ENCODE measurements at regions not wholly inside any gene's neighbourhood (a gene's known extent, or its start where the extent isn't known, plus 50 kb on each side); places are given as distances from the start of the nearest gene placed in this dataset.

DNA sequence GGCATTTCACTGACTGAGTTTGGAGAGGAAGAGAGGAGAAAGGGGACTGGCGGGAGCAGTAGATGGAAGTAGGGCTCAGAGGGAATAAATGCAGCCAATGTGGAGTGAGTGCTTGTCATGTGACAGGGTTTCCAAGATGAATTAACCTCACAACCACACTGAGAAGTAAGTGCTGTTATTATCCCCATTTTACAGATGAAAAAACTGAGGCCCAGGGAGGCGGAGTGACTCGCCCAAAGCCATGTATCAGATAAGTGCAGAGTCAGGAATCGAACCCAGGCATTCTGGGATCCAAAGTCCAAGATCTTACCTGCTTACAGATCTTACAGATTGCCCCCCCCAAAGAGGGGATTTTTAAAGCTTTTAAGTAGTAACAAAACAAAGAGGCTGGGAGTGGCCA, 207.2 kb downstream of the SHQ1 start:
- DNase-seq (ENCODE audit: low read depth in 1 of 2, low spot score in 1 of 2) (no peak), FAIRE-seq (no peak), ATAC-seq (no peak)
- 43% methylated on average over 4 of the region's 4 CpGs for WGBS (ENCODE audit: missing lambda C conversion rate)
- Histone ChIP-seq H3K4me2 (no peak overlapping the region), H3K4me1 (0 out of 3 replicates have a peak, but pooled peaks cover 4% of the 10 kb centered on the region), H3K4me3 (no peak overlapping the region), H3K27ac (no peak overlapping the region), H3K9me3 (0 out of 3 replicates have a peak, but pooled peaks cover 2% of the 10 kb centered on the region)
- ChIA-PET POLR2A (no interaction called here), CTCF (interaction anchor here (2.0 kb wide), 1 partner anchor 9 kb away, joined by 5 read pairs; no protein-coding TSS in a partner anchor)
- TF ChIP-seq, protein P1, sequence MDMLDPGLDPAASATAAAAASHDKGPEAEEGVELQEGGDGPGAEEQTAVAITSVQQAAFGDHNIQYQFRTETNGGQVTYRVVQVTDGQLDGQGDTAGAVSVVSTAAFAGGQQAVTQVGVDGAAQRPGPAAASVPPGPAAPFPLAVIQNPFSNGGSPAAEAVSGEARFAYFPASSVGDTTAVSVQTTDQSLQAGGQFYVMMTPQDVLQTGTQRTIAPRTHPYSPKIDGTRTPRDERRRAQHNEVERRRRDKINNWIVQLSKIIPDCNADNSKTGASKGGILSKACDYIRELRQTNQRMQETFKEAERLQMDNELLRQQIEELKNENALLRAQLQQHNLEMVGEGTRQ (IDR thresholded peaks at IDR 0.05): no peak
- TF ChIP-seq HOXA7 (CRISPR knock-in tag; IDR thresholded peaks at IDR 0.05) (no peak), RAD21 (conservative IDR thresholded peaks at IDR 0.05 in 1 of 2, IDR thresholded peaks at IDR 0.05 in 1 of 2) (no peak), SMC3 (IDR thresholded peaks at IDR 0.05) (no peak), EHF (CRISPR knock-in tag; IDR thresholded peaks at IDR 0.05) (no peak), JUN (IDR thresholded peaks at IDR 0.05) (no peak), BHLHE40 (IDR thresholded peaks at IDR 0.05; ENCODE audit: low read depth, low read length) (no peak), CEBPB (IDR thresholded peaks at IDR 0.05) (no peak), RARB (CRISPR knock-in tag; IDR thresholded peaks at IDR 0.05) (no peak), MAFK (IDR thresholded peaks at IDR 0.05; ENCODE audit: partially characterized antibody) (no peak), JUNB (IDR thresholded peaks at IDR 0.05) (no peak)
- TF ChIP-seq, protein P2, sequence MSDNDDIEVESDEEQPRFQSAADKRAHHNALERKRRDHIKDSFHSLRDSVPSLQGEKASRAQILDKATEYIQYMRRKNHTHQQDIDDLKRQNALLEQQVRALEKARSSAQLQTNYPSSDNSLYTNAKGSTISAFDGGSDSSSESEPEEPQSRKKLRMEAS (IDR thresholded peaks at IDR 0.05): no peak
- TF ChIP-seq, protein P3, sequence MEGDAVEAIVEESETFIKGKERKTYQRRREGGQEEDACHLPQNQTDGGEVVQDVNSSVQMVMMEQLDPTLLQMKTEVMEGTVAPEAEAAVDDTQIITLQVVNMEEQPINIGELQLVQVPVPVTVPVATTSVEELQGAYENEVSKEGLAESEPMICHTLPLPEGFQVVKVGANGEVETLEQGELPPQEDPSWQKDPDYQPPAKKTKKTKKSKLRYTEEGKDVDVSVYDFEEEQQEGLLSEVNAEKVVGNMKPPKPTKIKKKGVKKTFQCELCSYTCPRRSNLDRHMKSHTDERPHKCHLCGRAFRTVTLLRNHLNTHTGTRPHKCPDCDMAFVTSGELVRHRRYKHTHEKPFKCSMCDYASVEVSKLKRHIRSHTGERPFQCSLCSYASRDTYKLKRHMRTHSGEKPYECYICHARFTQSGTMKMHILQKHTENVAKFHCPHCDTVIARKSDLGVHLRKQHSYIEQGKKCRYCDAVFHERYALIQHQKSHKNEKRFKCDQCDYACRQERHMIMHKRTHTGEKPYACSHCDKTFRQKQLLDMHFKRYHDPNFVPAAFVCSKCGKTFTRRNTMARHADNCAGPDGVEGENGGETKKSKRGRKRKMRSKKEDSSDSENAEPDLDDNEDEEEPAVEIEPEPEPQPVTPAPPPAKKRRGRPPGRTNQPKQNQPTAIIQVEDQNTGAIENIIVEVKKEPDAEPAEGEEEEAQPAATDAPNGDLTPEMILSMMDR (IDR thresholded peaks at IDR 0.05): no peak
- TF ChIP-seq, protein P4, sequence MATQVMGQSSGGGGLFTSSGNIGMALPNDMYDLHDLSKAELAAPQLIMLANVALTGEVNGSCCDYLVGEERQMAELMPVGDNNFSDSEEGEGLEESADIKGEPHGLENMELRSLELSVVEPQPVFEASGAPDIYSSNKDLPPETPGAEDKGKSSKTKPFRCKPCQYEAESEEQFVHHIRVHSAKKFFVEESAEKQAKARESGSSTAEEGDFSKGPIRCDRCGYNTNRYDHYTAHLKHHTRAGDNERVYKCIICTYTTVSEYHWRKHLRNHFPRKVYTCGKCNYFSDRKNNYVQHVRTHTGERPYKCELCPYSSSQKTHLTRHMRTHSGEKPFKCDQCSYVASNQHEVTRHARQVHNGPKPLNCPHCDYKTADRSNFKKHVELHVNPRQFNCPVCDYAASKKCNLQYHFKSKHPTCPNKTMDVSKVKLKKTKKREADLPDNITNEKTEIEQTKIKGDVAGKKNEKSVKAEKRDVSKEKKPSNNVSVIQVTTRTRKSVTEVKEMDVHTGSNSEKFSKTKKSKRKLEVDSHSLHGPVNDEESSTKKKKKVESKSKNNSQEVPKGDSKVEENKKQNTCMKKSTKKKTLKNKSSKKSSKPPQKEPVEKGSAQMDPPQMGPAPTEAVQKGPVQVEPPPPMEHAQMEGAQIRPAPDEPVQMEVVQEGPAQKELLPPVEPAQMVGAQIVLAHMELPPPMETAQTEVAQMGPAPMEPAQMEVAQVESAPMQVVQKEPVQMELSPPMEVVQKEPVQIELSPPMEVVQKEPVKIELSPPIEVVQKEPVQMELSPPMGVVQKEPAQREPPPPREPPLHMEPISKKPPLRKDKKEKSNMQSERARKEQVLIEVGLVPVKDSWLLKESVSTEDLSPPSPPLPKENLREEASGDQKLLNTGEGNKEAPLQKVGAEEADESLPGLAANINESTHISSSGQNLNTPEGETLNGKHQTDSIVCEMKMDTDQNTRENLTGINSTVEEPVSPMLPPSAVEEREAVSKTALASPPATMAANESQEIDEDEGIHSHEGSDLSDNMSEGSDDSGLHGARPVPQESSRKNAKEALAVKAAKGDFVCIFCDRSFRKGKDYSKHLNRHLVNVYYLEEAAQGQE (IDR thresholded peaks at IDR 0.05): no peak
- TF ChIP-seq, protein P5, sequence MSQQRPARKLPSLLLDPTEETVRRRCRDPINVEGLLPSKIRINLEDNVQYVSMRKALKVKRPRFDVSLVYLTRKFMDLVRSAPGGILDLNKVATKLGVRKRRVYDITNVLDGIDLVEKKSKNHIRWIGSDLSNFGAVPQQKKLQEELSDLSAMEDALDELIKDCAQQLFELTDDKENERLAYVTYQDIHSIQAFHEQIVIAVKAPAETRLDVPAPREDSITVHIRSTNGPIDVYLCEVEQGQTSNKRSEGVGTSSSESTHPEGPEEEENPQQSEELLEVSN (IDR thresholded peaks at IDR 0.05; ENCODE audit: borderline replicate concordance, low read depth): no peak
- TF ChIP-seq, protein P6, sequence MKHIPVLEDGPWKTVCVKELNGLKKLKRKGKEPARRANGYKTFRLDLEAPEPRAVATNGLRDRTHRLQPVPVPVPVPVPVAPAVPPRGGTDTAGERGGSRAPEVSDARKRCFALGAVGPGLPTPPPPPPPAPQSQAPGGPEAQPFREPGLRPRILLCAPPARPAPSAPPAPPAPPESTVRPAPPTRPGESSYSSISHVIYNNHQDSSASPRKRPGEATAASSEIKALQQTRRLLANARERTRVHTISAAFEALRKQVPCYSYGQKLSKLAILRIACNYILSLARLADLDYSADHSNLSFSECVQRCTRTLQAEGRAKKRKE (CRISPR knock-in tag; IDR thresholded peaks at IDR 0.05; ENCODE audit: low read depth): no peak

DNA sequence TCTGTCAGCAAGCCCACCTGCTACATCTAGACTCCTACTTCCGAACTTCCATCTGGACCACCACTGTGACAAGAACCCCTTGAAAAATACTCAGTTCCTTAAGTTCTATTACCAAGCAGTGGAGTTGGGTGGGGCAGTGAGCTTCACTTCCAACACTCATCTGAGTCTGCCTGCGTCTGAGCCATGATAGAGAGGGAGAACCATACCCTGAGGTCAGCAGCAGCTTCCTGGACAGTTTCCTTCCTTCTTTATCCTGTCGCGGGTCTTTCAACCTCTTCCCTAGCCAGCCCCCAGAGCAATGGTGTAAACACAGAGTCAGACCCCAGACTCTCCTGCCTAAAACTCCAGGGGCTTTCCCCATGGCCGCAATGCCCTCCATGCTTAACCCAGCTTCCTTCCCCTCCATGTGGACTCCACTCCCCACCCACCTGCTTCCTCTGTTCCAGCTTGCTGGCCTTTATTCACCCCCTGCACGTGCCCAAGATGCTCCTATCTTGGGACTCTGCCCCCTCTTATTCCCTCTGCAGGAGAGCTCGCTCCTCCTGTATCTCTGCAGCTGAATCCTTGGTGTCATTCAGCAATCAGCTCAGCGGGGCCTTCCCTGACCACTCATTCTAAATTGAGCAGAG, 211.2 kb downstream of the SHQ1 start:
- TF ChIP-seq, protein P4 (IDR thresholded peaks at IDR 0.05): no peak
- TF ChIP-seq CBX8 (IDR thresholded peaks at IDR 0.05) (no peak), KDM1A (IDR thresholded peaks at IDR 0.05; ENCODE audit: low read depth) (no peak), HOXA7 (CRISPR knock-in tag; IDR thresholded peaks at IDR 0.05) (no peak), NFE2L2 (conservative IDR thresholded peaks at IDR 0.05; ENCODE audit: low read length) (no peak)
- Histone ChIP-seq H3K9me3 (no peaks in the 10 kb centered on the region), H3K4me3 (no peak overlapping the region), H3K27ac (no peak overlapping the region), H3K4me1 (0 out of 3 replicates have a peak, but pooled peaks cover 4% of the 10 kb centered on the region), H3K4me2 (no peak overlapping the region)
- ATAC-seq (no peak), FAIRE-seq (no peak), DNase-seq (ENCODE audit: low read depth in 1 of 2, low spot score in 1 of 2) (no peak)
- POLR2A ChIA-PET: interaction anchor here (0.6 kb wide), 1 partner anchor 384 kb away, joined by 3 read pairs; no protein-coding TSS in a partner anchor
- CTCF ChIA-PET: interaction anchor here (1.1 to 1.5 kb wide), 2 partner anchors 14 to 29 kb away, joined by 3 to 6 read pairs; no protein-coding TSS in a partner anchor
- 63% methylated on average over 8 of the region's 8 CpGs for WGBS (ENCODE audit: missing lambda C conversion rate)
